Activated CD8-positive, alpha-beta memory T cell treated with anti-CD3 and anti-CD28 coated beads, Interleukin-2, amount 50 U/mL, for 1 hour (primary cell): ENCODE measurements at regions not wholly inside any gene's neighbourhood (a gene's known extent, or its start where the extent isn't known, plus 50 kb on each side); places are given as distances from the start of the nearest gene placed in this dataset.
"Not testable (repeated sequence)": the region's sequence is repeated elsewhere in the genome, so short reads cannot be mapped to it uniquely, and the experiment has no call there.

Experiments used
- DNase-seq: peaks from one replicate; pipeline ENCODE4 v3.0.0-alpha.2; 2020; ENCODE audit errors: extremely low read depth

DNA sequence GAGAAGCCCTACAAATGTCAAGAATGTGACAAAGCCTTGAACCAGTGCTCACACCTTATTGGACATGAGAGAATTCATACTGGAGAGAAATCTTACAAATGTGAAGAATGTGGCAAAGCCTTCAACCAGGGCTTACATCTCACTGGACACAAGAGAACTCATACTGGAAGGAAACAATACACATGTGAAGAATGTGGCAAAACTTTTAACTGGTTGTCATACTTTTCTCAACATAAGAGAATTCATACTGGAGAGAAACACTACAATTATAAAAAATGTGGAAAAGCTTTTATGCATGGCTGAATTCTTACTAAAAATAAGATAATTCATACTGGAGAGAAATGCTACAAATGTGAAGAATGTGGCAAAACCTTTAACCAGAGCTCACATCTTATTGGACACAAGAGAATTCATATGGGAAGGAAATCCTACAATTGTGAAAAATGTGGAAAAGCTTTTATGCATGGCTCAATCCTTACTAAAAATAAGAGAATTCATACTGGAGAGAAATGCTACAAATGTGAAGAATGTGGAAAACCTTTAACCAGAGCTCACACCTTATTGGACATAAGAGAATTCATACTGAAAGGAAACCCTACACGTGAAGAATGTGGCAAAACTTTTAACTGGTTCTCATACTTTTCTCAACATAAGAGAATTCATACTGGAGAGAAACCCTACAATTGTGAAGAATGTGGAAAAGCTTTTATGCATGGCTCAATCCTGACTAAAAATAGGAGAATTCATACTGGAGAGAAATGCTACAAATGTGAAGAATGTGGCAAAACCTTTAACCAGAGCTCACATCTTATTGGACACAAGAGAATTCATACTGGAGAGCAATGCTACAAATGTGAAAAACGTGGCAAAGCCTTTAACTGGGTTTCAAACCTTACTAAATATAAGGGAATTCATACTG, 350.6 kb upstream of the NUPR2 start:
- DNase-seq = not testable (repeated sequence)

GRCh38 chr7:56449762-56450161, 333.5 kb upstream of the NUPR2 start:
- no peak for DNase-seq

GRCh38 chr7:56447864-56448693, 331.9 kb upstream of the NUPR2 start:
- DNase-seq = no peak

- not testable (repeated sequence) for DNase-seq
Observed at GRCh38 chr7:56420528-56420927, 304.3 kb upstream of the NUPR2 start.

GRCh38 chr7:56375173-56375572, 259.0 kb upstream of the NUPR2 start:
- no peak for DNase-seq

- not testable (repeated sequence) for DNase-seq
Observed at GRCh38 chr7:56374666-56375065, 258.4 kb upstream of the NUPR2 start.

DNA sequence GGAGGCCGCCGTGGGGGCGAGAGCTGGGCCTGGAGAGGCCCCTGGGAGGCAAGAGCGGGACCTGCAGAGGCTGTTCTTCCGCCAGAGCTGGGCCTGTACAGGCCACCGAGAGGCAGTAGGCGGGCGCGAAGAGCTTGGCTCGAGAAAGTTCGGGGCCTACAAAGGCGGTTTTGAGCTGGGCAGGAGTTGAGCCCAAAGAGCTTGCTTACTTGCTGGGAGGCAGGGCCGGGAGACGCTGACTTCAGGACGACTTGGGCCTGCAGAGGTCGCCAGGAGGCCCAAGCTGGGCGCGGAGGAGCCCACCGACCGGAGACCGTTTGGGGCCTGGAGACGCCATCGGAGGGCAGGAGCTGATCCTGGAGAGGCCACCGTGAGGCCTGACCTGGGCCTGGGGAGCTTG, 257.1 kb upstream of the NUPR2 start:
- DNase-seq = peak; percentile 18

DNA sequence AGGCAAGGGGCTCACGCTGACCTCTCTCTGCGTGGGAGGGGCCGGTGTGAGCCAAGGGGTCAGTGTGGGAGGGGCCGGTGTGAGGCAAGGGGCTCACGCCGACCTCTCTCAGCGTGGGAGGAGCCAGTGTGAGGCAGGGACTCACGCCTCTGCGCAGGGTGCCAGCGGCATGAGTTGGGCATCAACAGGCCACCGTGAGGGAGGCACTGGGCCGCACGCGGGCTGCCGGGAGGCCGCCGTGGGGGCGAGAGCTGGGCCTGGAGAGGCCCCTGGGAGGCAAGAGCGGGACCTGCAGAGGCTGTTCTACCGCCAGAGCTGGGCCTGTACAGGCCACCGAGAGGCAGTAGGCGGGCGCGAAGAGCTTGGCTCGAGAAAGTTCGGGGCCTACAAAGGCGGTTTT, 255.6 kb upstream of the NUPR2 start:
- not testable (repeated sequence) for DNase-seq

DNA sequence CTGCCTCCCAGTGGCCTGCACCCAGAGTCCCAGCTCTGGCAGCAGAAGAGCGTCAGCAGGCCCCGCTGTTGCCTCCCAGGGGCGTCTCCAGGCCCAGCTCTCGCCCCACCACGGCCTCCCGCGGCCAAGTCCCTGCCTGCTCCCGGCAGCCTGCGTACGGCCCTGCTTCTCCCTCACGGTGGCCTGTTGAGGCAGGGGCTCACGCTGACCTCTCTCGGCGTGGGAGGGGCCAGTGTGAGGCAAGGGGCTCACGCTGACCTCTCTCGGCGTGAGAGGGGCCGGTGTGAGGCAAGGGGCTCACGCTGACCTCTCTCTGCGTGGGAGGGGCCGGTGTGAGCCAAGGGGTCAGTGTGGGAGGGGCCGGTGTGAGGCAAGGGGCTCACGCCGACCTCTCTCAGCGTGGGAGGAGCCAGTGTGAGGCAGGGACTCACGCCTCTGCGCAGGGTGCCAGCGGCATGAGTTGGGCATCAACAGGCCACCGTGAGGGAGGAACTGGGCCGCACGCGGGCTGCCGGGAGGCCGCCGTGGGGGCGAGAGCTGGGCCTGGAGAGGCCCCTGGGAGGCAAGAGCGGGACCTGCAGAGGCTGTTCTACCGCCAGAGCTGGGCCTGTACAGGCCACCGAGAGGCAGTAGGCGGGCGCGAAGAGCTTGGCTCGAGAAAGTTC, 254.1 kb upstream of the NUPR2 start:
- not testable (repeated sequence) for DNase-seq

DNA sequence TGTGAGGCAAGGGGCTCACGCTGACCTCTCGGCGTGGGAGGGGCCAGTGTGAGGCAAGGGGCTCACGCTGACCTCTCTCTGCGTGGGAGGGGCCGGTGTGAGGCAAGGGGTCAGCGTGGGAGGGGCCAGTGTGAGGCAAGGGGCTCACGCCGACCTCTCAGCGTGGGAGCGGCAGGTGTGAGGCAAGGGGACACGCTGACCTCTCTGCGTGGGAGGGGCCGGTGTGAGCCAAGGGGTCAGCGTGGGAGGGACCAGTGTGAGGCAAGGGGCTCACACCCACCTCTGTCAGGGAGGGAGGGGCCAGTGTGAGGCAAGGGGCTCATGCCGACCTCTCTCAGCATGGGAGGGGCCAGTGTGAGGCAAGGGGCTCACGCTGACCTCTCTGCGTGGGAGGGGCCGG, 251.7 kb upstream of the NUPR2 start:
- DNase-seq = not testable (repeated sequence)

DNA sequence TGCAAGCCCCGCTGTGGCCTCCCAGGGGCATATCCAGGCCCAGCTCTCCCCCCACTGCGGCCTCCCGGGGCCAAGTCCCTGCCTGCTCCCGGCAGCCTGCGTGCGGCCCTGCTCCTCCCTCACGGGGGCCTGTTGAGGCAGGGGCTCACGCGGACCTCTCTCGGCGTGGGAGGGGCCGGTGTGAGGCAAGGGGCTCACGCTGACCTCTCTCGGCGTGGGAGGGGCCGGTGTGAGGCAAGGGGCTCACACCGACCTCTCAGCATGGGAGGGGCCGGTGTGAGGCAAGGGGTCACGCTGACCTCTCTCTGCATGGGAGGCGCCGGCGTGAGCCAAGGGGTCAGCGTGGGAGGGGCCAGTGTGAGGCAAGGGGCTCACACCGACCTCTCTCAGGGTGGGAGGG, 251.2 kb upstream of the NUPR2 start:
- not testable (repeated sequence) for DNase-seq

DNA sequence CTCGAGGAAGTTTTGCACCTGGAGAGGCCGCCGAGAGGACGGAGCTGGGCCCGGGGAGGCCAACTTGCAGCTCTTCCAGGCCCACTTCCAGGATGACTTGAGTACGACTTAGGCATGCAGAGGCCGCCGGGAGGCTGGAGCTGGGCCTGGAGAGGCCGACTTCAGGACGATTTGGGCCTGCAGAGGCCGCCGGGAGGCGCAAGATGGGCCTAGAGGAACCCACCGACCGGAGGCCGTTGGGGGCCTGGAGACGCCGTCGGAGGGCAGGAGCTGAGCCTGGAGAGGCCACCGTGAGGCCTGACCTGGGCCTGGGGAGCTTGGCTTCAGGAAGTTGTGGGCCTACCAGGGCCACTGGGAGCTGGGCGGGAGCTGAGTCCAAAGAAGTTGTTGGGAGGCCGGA, 250.5 kb upstream of the NUPR2 start:
- not testable (repeated sequence) for DNase-seq

DNA sequence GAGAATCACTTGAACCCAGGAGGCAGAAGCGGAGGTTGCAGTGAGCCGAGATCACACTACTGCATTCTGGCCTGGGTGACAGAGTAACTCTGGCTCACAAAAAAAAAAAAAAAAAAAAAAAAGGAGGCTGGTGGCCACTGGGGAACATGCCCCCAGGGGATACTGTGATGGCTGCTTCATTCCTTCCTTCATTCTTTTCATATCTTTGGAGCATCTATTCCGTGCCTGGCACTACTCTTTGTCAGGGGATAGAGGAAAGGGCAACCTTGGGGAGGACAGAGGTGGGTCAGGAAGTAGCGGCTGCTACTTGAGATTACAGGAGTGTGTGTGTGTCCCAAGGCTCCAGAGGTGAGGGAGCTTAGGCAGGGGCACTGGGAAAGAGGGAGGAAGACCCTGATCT, 236.4 kb upstream of the NUPR2 start:
- not testable (repeated sequence) for DNase-seq

DNA sequence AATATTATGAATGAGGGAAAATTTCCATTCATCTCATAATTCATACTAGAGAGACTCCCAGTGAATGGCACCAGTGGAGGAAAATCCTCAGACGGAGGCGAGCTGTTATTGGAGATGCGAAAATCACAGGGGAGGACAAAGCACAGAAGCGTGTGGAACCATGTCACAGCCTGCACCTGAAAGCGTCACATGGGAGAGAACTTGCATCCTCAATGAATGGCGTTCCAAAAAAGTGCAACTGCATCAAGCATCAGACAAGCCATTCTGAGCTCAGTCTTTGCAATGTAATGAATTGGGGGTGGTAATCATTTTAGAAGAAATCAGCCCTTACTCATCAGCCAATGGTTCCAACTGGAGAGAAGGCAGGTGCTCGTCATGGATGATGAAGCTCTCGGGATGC, 235.0 kb upstream of the NUPR2 start:
- DNase-seq = not testable (repeated sequence)

DNA sequence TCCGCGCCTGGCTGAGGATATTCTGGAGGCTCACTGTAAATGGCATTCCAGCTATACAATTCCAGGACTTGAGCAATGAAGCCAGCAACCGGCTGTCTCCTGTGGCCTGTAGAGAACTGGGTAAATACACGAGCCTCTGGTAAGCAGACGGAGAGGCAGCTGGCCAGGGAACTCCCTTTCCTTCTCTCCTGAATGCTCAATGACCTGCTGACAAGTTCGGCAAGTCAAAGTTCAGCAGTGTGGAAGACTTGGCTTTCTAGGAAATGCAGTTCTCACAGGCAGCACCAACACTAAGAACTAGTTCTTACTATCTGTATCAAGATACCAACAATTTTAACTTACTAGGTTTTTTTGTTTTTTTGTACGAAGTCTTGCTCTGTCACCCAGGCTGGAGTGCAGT, 232.1 kb upstream of the NUPR2 start:
- DNase-seq = not testable (repeated sequence)

DNA sequence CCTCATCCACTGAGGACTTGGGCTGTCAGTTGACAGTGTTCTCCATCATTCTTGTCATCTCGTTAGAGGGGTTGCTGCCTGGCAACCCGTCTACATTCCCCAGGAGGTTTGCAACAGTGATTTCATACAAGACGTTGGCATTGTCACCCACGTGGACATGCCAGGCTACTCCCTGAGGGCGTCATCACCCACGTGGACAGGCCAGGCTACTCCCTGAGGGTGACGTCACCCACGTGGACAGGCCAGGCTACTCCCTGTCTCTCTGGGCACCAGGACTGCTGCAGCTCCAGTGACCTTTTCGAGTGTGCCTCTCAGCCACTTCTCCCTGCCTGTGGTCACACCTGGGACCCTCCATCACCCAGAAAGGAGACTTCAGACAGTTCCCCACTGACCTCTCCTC, 212.1 kb upstream of the NUPR2 start:
- not testable (repeated sequence) for DNase-seq

- no peak for DNase-seq
Observed at GRCh38 chr7:56290548-56290947, 174.3 kb upstream of the NUPR2 start.

DNA sequence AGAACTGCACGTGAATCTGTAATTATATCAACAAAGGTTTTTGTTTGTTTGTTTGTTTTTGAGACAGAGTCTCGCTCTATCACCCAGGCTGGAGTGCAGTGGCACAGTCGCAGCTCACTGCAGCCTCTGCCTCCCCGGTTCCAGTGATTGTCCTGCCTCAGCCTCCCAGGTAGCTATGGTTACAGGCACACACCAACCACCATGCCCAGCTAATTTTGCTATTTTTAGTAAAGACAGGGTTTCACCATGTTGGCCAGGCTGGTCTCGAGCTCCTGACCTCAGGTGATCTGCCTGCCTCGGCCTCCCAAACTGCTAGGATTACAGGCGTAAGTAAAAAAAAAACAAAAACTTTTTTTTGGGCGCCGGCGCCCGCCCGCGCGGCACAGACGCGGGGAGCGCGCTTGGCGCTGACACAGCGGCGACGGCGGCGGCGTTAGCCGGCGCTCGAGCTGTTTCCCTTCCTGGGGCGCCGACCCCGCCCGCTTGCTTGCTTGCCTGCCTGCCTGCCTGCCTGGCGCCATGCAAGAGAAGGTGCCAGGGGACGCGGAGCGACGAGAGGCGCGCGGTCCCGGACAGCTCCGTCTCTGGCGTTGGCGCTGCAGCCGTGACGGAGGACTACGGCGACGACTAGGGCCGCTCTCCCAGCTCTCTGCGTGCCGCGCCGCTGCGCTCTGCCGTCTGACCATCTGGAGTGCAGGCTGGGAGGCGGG, 171.4 kb upstream of the NUPR2 start:
- DNase-seq = no peak

DNA sequence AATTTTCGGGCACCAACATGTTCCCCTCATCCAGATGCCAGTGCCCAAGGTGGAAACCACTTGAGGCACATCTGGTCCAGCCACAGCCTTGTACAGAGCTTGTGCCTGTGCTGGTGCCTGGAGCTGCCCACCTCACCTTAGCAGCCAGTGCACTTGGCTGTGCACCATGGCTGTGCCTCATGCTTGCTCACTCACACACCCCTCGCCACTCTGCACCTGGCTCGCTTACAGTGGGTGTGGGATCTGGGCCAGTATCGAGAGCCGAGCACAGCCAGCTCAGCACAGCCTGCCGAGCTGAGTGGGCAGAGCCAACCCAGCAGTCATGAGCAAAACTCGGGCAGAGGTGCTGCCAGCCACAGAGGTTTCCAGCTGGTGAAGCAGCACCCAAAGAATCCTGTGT, 139.9 kb upstream of the NUPR2 start:
- DNase-seq = no peak

DNA sequence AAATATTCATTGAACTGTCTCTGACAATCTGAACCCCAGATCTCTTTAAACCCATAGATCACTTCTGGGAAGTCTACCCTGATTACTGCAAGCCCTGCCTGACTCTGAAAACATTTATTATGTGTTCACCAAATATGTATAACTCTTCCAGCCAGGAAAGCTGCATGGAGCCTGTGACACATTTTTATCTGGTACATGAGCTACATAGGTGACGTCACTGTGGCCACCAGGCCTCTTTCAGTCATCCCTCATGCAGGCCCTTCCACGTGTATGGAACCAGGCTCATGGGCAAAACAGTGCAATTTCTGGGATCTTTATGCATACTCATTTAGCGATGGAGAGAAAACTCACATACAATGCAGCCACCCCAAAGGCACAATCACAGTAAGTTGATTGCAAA, 133.9 kb upstream of the NUPR2 start:
- DNase-seq = no peak

- no peak for DNase-seq
Observed at GRCh38 chr7:56229631-56230030, 113.4 kb upstream of the NUPR2 start.

DNA sequence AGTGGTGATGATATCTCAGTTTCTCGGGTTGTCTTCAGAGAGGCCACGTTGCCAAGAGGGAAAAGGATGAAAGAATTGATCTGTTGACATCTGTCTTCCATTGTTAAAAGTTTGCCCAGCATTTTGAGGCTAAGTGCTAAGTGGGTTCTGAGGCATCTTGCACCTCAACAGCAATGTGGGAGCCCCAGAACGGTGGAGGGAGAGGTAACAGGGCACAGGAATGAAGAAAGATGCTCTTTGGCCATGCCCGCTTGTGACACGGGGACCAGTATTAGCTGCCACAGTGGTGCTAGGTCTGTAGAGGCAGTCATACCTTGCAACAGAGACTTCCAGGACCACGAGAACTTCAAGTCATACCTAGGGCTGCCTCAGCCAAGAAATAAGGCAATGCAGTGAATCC, 106.6 kb upstream of the NUPR2 start:
- DNase-seq = no peak
